ENCODE measurements at regions not wholly inside any gene's neighbourhood (a gene's known extent, or its start where the extent isn't known, plus 50 kb on each side); places are given as distances from the start of the nearest gene placed in this dataset.

GRCh38 chr10:85149766-85150165, 821.4 kb downstream of the CCSER2 start:
- TF ChIP-seq CTCF (conservative IDR thresholded peaks at IDR 0.05 in 1 of 2, IDR thresholded peaks at IDR 0.05 in 1 of 2; ENCODE audit: low read depth in 1 of 2, low read length in 2 of 2), result no peak
- TF ChIP-seq EZH2 (IDR thresholded peaks at IDR 0.05; ENCODE audit: low read length, missing control alignments), result no peak

All from fibroblast of lung (primary cell).